Right forelimb (tissue), 1 donor: ENCODE measurements at regions not wholly inside any gene's neighbourhood (a gene's known extent, or its start where the extent isn't known, plus 50 kb on each side); places are given as distances from the start of the nearest gene placed in this dataset.
"Not testable (repeated sequence)": the region's sequence is repeated elsewhere in the genome, so short reads cannot be mapped to it uniquely, and the experiment has no call there.

Experiments
- DNase-seq: peaks from one replicate; pipeline ENCODE4 v3.0.0-alpha.2; 2018

DNA sequence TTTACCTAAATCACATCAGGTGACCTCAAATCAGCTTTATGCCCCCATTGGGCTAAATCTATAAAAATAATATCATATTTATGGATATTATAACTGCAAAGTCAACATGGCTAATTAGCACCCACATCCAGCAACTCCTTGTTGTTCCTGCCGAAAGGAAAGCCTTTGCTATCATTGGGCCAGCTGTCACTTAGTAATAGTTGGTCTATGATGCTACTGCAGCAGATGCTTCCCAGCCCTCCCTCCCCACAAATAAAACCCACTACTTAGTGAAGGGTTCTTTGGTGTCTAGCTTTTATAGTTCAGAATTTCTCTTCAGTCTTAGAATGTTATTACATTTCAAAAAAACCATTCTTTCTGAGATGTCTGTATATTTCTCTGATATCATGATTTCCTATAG is 116.9 kb upstream of the ENPEP start:
- DNase-seq, result no peak

DNA sequence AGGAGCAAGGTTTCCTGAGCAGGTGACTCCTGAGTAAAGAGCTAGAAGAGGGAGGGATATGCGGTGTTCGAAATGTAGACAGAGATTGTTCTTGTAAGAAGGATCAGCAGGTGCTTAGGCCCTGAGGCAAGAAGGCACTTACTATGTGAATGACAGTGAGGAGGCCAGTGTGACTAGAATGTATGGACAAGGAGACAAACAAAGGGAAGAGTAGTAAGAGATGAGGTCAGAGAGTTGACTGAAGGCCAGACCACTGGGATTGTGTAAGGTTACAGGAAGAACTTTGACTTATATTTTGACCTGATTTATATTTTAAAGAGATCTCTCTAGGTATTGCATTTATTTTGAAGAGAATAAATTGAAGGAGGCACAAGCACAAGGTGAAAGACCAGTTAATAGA is 118.4 kb upstream of the ENPEP start:
- DNase-seq, result no peak

DNA sequence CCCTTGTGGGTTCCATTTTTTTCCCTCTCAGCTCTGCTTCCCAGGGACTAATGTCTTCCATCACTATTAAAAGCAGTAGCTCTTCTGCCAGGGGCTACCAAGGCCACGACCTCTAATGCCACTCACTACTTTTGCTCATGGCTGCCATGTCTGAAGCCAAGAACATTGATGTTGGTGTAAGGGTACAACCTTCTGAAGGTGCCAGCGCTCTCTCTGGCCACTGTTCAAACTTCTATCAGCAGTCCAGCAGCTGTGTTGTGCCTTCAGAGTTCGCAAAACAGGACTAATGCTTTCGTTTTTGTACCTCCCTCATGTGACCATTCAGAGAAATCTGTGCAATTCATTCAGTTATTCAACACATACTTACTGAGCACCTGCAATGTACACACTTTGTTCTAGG is 121.5 kb upstream of the ENPEP start:
- DNase-seq, result no peak

DNA sequence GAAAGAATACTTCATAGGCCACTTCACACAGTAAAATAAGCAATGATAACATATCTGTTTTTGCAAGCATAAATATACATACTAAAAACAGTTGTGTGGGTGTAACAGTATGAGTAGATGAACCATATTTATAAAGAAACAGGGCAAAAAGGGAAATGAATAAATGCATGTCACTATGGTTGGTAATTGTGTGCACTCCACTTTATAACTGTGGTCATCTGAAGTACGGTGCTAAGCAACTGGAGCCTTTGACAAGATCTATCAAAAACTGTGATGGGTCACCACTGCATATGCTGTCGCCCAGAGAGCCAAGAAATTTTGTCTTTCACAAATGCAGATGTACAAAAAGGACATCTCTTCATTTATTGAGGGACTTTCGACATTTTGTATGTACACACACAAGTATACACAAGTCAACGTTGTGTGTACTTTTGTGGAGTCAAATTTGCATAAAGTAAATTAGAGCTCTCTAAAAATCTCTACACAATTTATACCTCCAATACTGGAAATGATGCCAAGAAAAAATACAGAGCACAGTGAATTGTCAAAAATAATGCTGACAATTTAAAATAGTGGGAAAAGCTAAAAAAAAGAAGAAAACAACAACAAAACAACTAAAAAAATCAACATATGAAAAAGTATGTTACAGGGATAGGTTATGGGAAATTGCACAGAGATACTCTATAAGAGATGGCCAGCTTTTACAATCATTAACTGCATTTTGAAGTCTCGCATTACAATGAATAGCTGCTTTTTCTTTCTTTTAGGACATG is 123.1 kb upstream of the ENPEP start:
- no peak for DNase-seq

DNA sequence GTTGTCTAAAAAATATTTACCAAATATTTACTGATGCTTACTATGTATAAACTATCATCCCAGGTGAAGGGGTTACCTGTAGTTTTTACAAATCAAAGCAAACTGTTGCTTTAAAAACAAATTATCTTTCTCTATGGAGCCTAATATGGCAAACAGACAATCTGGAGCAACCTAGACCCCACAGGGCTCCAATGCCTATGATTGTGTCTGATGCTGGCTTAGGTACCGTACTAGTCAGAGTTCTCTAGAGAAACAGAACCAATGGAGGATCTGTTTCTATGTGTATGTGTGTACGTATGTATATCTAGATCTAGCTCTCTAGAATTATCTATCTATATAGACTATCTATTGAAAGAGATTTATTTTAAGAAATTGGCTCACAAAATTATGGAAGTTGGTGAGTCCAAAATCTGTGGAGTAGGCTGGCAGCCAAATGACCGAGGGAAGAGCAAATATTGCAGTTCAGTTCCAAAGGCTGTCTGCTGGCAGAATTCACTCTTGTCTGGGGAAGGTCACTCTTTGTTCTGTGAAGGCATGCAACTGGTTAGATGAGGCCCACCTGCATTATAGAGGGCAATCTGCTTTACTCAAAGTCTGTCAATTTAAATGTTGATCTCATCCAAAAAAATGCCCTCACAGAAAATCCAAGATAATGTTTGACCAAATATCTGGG is 127.1 kb upstream of the ENPEP start:
- no peak for DNase-seq

DNA sequence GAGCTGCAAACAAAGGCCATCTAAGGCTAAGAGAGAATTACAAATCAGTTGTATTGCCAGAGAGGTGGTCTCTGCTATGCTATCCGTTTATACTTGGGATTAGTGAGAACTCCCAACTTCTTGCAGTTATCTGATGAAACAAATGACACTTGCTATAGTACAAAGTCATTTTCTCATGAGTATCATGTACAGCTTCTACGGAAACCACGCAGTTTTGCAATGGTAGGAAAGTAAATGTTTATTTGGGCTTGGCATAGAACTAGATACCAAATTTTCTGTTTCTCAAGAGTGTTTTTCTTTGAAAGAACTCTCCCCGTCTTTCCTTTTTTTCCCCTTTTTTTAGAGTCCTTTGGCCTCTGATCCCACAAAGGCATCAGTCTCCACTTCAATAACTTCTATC is 128.2 kb upstream of the ENPEP start:
- DNase-seq, result no peak

DNA sequence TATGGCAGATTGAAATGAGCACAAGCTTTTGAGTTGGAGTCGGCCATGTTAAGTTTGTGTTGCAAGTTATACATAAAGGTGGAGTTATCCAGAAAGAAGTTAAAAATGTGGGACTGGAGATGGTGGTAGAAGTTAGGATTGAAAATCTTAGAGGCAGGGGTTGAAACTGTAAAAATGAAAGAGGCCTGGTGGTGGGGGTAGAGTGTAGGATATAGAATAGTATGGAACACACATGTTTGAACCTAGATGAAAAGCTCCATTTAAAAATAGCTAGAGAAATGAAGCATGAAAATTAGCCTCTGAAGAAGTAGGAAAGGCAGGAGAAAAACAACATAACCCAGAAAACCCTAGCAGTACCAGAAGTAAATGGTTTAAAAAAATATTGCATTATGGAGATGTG is 131.8 kb upstream of the ENPEP start:
- peak; percentile 54 for DNase-seq

DNA sequence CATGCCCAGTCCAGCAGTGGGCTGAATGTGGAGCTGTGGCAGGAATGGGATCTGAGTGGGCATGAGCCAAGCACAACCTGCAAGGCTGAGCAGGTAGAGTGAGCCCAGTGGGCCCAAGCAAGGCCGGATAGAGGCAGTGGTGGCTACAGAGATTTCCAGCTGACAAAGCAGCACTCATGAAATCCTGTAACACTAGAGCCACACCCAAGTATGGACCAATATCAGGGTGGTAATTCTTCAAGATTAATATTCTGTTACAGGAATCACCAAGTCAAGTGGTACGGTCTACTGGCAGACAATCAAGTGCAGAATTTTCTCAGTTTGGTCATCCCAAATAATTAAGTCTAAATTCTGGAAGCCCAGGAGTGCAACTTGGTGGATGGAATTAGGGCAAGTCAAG is 132.4 kb upstream of the ENPEP start:
- no peak for DNase-seq

DNA sequence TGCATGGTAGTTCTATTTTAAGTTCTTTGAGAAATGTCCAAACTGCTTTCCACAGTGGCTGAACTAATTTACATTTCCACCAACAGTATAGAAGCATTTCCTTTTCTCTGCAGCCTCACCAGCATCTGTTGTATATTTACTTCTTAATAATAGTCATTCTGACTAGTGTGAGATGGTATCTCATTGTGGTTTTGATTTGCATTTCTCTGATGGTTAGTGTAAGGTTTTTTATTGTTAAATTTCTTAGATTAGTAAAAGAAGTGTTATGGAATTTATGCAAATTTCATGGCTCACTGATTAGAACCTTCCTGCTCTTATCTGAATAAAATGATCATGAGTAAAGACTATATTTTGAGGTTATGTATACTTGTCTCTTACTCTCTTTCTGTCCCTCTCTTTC is 134.8 kb upstream of the ENPEP start:
- DNase-seq, result not testable (repeated sequence)

DNA sequence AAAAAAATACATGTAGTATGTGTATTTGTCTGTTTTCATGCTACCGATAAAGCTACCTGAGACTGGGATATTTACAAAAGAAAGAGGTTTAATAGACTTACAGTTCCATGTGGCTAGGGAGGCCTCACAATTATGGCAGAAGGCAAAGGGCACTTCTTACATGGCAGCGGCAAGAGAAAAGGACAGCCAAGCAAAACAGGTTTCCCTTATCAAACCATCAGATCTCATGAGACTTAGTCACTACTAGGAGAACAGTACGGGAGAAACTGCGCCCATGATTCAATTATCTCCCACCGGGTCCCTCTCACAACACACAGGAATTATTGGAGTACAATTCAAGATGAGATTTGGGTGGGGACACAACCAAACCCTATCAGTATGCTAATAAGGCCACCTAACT is 137.0 kb upstream of the ELOVL6 start:
- DNase-seq, result no peak

DNA sequence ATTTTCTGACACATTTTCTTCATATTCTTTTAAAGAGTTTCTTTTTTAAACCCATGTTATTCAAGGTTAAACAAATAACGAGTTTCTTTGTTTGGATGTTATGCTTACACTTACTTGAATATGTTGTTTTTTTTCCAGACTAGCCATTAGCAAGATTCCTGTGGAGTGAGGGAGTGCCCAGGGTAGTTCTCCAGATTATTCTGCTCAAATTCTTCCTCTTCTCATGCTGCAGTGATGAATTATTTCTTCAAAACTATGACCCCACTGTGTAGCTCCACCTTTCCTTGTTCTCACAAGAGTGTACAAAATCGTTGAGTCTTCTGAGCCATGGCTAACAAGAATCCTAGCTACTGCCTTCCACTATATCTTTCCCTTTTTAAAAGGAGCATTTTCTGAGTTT is 134.1 kb upstream of the ELOVL6 start:
- no peak for DNase-seq

DNA sequence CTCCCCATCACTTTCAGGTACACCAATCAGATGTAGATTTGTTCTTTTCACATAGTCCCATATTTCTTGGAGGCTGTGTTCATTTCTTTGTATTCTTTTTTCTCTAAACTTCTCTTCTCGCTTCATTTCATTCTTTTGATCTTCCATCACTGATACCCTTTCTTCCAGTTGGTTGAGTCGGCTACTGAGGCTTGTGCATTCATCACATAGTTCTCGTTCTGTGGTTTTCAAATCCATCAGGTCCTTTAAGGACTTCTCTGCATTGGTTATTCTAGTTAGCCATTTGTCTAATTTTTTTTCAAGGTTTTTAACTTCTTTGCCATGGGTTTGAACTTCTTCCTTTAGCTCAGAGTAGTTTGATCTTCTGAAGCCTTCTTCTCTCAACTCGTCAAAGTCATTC is 128.0 kb upstream of the ELOVL6 start:
- DNase-seq, result not testable (repeated sequence)

DNA sequence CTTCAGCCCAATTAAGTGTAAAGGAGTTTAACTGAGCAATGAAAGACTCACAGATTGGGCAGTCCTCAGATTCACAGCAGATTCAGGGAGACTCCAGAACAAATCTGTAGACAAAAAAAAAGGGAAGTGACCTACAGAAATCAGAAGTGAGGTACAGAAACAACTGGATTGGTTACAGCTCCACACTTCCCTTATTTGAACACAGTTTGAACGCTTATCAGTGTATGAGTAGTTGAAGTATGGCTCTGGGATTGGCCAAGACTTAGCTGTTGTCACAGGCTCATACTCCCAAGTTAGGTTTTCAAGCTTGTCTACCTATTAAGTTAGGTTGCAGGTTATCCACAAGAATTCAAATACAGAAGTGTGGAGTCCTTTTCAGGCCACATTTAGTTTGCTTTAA is 112.4 kb upstream of the ELOVL6 start:
- DNase-seq, result no peak

DNA sequence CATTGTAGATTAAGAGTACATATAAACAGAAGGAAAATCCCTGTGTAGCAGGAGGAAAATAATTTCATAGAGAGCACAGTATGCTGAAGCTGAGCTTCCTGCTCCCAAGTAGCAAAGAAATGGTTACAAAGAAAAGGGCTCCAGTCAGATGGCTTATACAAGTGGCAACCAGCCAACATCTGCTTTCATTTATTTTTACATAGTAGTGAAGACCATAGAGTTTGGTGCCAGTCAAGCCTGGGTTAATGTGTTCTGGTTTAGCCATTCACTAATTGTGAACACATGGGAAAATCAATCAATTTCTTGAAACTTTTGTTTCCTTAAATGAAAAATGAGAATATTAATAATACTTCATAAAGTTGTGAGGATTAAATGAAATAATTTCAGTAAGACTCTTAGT is 111.3 kb upstream of the ELOVL6 start:
- no peak for DNase-seq

DNA sequence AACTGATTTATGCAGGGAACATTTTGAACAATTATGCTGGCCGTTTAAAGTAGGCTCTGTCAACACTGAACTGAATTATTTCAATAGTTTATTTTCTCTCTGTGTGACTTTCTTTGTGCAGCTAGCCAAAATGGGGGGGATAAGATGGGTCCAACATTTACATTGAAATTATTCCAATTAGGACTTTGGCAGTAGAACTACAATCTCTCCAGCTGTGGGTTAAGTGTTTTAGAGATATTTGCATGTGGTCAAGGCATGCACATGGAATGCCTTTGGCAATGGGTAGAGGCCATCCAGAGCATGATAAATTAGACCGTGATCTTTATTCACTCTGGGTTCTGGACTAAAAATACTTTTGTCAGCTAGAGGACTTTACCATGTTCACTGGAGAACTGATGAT is 107.9 kb upstream of the ELOVL6 start:
- no peak for DNase-seq

DNA sequence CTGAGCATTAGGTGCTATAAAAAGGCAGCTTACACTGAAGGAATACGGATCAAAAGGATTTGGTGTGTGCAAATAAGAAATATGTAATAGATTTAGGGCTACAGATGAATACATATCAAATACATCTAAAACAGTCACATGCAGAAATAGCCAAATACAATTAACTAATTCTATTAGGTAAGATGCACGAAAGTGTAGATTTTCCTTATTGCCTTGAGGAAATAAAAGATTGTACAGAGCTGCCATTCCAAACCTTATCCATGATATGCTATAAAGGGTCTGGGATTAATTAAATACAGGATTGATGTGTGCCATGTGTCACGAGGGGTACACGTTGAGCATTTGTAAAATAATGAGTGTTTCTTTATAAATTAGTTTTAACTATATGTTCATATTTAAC is 107.0 kb upstream of the ELOVL6 start:
- DNase-seq, result no peak

DNA sequence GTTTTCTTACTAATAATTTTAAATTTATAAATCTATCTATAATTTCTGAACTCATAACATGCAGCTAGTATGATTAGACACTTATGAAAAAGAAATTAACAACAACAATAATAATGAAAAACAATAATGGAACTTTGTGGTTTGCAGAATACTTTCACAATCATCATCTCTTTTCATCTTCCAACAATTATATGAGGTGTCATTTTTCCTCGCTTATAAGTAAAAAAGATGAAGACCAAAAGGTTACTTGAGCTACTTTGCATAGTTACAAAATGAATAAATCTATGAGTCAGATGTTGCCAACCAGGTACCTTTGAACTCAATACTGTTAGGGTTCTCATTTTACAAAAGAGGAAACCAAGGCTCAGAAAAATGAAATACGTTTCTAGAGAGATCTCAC is 98.5 kb upstream of the ELOVL6 start:
- no peak for DNase-seq

DNA sequence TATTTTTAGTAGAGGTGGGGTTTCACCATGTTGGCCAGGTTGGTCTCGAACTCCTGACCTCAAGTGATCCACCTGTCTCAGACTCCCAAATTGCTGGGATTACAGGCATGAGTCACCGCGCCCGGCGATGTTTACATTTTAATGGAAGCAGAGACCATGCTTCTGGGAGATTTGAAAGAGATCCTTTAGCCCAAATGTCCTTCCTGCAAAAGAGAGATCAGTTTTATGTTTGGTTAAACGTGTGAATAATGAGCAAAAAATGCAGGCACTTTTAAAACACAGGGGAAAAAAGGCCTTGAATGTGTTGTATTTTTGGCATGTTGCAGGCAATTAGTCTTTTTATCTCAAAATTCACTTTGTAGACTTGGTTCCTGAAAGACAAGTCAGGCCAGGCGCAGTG is 95.8 kb upstream of the ELOVL6 start:
- DNase-seq, result no peak

DNA sequence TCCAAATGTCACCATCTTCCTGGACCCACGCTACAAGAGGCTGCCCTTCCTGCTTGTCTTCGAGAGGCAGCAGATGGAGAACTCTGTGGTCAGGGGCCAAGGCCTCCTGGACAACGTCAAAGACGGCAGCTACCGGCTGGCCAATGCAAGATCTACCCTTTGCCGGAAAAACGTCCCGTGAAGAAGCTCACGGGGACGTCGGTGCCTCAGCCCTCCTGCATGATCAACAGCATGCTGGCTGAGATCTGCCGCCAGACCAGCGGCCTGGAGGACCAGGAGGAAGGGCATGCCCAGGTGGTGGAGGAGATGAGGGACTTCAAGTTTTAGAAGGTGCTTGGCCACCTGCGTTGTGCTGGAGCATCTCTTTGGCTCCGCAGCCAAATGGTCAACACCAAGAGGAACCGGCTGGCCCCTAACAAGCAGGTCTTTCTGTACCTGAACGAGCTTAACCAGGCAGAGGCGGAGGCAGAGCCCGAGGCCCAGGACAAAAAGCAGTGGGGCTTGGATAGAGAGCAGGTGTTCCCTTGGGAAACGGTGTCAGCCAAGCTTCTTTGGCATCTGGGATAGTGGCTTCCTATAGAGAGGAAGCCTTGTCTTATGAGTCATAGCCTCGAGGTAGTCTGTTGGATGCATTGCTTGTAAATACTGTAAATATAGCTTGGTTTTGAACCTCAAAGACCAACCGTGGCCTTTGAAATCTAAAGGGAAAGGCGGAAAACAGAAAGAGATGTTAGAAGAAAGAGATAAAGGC is 94.8 kb upstream of the ELOVL6 start:
- no peak for DNase-seq

DNA sequence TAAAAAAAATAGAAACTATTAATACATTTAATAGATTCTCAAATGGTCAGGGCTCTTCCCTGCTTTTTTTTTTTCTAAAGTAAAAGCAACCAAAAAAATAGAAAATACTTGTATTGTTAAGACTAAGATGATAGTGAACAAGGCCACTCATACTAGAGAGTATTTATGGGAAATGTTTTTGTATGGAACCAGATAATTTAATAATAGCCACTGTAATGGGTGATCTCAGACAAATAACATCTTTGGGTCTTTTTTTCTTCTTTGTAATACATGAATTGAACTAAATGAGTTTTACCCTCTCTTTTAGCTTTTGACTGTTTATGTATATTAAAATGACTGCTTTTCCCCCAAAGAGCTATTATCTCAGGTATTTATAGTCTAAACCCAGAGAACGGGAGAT is 92.1 kb upstream of the ELOVL6 start:
- DNase-seq, result no peak

DNA sequence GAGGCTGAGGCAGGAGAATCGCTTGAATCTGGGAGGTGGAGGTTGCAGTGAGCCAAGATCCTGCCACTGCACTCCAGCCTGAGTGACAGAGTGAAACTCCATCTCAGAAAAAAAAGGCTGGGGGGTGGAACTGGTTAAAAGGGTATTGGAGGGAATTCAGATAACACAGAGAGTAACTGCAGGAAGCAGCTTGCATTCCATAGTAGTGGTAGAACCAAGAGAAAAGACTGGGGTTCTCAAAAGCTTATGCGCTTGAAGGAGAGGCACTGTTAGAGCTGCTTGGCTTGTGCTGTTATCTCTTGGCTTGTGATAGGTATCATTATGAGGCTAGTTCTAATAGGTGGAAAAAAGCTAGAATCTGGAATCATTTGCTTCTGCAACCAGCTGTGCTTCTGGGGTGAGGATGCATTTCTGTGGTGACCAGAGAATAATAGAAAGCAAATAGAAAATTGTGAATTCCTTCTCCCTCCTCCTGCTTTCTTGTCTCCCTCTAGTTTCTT is 91.2 kb upstream of the ELOVL6 start:
- no peak for DNase-seq

DNA sequence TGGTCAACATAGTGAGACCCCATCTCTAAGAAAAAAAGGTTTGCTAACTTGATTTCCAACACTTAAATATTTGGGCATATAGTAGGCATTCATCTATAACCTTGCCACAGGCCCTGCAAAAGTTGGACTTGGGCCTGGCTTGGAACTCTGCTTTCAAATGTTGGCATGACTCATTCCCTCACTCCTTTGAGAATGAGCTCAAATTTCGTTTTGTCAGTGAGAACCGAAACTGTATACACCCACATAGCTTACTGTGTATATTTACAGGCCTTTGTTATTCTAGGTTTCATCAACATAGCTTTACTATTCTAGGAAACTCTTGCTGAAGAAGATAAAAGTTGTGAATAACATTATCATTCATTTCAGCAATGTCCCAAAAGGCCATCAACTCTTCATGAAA is 88.7 kb upstream of the ELOVL6 start:
- no peak for DNase-seq

DNA sequence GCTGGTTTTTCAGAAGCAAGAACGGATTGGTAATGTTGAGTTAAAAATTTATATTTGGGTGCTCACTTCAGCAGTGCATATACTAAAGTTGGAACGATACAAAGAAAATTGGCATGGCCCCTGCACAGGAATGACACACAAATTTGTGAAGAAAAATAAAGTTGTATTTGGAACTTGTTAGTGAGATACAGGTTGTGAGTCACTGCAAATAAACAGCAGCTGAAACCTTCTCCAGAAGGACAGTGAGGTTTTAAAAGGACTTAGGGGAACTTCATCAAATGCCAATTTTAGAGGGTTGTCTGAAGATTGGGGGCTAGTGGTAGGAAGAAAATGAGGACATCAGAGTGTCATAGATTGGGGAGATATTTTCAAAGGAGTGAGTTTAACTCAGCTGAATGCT is 79.7 kb upstream of the ELOVL6 start:
- DNase-seq, result no peak

DNA sequence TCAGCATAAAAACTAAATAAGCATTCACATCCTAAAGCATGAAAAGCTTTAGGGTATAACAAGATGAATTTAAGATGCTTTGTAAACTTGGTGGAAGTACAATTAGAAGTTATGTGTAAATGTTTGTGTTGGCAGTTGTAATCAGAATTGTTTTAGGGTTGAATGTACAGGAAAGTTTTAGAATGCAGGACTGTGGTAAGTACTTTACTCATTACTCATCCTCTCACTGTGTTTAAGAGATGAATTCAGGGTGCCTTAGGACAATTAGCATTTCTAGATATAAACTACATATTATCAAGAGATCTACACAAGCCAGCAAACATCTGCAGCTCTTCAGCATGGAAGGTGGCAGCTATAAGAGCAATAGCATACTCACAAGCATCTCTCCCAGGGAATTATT is 77.5 kb upstream of the ELOVL6 start:
- DNase-seq, result no peak
